Chondrocyte (in vitro differentiated cells): ENCODE measurements at regions not wholly inside any gene's neighbourhood (a gene's known extent, or its start where the extent isn't known, plus 50 kb on each side); places are given as distances from the start of the nearest gene placed in this dataset.
"Not testable (repeated sequence)": the region's sequence is repeated elsewhere in the genome, so short reads cannot be mapped to it uniquely, and the experiment has no call there.

Source experiments
- DNase-seq: peaks from one replicate; pipeline ENCODE4 v3.0.0; 2021; ENCODE audit warnings: mixed read lengths, low spot score
- H3K27ac Mint-ChIP-seq: one replicate; pipeline ENCODE4 v1.8.0; 2021; ENCODE audit warnings: mild to moderate bottlenecking, moderate library complexity, mixed read lengths; ENCODE audit not compliant: unreplicated experiment
- H3K27me3 Mint-ChIP-seq: 2 replicates; pipeline ENCODE4 v1.8.0; 2021; ENCODE audit warnings: low read depth, mixed read lengths
- H3K36me3 Mint-ChIP-seq: 2 replicates; pipeline ENCODE4 v1.8.0; 2021; ENCODE audit warnings: low read depth, mixed read lengths
- H3K4me1 Mint-ChIP-seq: 2 replicates; pipeline ENCODE4 v1.8.0; 2021; ENCODE audit warnings: low read depth, mild to moderate bottlenecking, mixed read lengths
- H3K4me3 Mint-ChIP-seq: one replicate; pipeline ENCODE4 v1.8.0; 2021; ENCODE audit warnings: mild to moderate bottlenecking, moderate library complexity, mixed read lengths; ENCODE audit not compliant: unreplicated experiment
- H3K9me3 Mint-ChIP-seq: 2 replicates; pipeline ENCODE4 v1.8.0; 2021; ENCODE audit warnings: low read depth, mixed read lengths
- TF ChIP-seq, protein P1 (sequence below): fragments of 200-600 bp; sonication (generic); IDR thresholded peaks from 2 replicates; pipeline ENCODE4 v1.5.0; 2021; ENCODE audit warnings: antibody characterized with exemption, mild to moderate bottlenecking, moderate library complexity

- H3K27me3 Mint-ChIP-seq: no peaks in the 10 kb centered on the region
- no peaks in the 10 kb centered on the region for H3K36me3 Mint-ChIP-seq
- peaks cover 52% of the 10 kb centered on the region for H3K4me1 Mint-ChIP-seq
- peak overlapping the region; percentile 7 for H3K4me3 Mint-ChIP-seq
- TF ChIP-seq, protein P1, sequence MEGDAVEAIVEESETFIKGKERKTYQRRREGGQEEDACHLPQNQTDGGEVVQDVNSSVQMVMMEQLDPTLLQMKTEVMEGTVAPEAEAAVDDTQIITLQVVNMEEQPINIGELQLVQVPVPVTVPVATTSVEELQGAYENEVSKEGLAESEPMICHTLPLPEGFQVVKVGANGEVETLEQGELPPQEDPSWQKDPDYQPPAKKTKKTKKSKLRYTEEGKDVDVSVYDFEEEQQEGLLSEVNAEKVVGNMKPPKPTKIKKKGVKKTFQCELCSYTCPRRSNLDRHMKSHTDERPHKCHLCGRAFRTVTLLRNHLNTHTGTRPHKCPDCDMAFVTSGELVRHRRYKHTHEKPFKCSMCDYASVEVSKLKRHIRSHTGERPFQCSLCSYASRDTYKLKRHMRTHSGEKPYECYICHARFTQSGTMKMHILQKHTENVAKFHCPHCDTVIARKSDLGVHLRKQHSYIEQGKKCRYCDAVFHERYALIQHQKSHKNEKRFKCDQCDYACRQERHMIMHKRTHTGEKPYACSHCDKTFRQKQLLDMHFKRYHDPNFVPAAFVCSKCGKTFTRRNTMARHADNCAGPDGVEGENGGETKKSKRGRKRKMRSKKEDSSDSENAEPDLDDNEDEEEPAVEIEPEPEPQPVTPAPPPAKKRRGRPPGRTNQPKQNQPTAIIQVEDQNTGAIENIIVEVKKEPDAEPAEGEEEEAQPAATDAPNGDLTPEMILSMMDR: no peak
- no peaks in the 10 kb centered on the region for H3K9me3 Mint-ChIP-seq
- peak overlapping the region; percentile 62 for H3K27ac Mint-ChIP-seq
- no peak for DNase-seq
Measured at GRCh38 chr5:90096415-90097081, 313.0 kb downstream of the CETN3 start.

- peaks cover 2% of the 10 kb centered on the region for H3K9me3 Mint-ChIP-seq
- no peaks in the 10 kb centered on the region for H3K27me3 Mint-ChIP-seq
- peak overlapping the region; percentile 17 for H3K27ac Mint-ChIP-seq
- TF ChIP-seq, protein P1: no peak
- no peak for DNase-seq
- H3K4me1 Mint-ChIP-seq: peaks cover 52% of the 10 kb centered on the region
- no peak overlapping the region for H3K4me3 Mint-ChIP-seq
- H3K36me3 Mint-ChIP-seq: no peaks in the 10 kb centered on the region
Measured at GRCh38 chr5:90095292-90096060, 314.1 kb downstream of the CETN3 start.

DNA sequence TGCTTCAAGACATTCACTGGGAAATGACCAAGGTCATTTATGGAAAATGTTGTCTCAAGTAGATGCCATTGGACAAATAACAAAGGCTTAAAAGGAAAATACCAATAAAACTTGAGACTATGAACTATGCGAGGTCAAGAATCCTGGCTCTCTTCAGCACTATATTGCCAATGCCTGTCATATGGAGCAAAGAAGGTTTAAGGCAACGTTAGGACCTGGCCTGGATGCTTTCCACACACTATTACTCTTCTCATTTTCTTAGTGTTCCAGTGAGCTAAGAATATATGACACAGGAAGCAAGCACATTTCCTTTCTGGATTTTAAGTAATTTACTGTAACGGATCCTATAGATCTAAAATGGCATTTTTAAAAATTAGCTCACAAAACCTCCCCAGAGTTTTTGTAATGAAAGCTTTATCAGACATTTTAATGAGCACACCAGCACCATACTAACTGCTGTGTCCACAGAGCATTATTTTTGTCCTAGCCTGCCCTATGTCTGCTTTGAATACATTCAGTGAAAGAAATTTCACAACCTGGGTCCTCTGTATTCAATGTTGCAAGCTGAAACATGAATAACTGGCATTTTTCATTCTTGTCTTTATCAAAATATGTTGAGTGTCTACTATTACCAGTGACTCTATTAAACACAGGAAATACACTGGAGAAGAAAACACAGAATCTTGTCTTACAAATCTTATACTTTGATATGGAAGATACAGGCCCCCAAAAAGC, 315.6 kb downstream of the CETN3 start:
- Mint-ChIP-seq H3K36me3 (peaks cover 7% of the 10 kb centered on the region), H3K27me3 (no peaks in the 10 kb centered on the region), H3K4me3 (no peak overlapping the region), H3K27ac (peak overlapping the region; percentile 74), H3K9me3 (peaks cover 17% of the 10 kb centered on the region), H3K4me1 (peaks cover 48% of the 10 kb centered on the region)
- TF ChIP-seq, protein P1: no peak
- DNase-seq: no peak

DNA sequence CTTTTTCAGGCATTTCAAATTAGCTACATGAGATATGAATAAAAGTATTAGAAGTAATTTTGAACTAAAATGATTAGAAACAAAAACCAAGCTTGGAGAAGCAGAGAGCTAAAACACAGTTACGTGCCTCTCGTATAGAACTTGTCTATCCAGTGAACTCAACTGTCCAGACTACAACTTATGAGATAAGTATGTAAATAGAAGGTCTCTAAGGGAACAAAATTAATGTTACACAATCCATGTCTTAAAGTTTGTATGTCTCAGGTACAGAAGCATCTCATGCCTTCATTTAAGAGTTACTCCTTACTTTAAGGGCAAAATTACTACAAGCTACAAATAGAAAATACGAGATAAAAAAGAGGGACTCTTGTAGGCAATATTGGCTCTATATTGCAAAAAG, 316.8 kb downstream of the CETN3 start:
- no peak for DNase-seq
- peaks cover 14% of the 10 kb centered on the region for H3K36me3 Mint-ChIP-seq
- no peaks in the 10 kb centered on the region for H3K27me3 Mint-ChIP-seq
- no peak overlapping the region for H3K4me3 Mint-ChIP-seq
- peak overlapping the region; percentile 71 for H3K27ac Mint-ChIP-seq
- TF ChIP-seq, protein P1: no peak
- H3K9me3 Mint-ChIP-seq: peaks cover 29% of the 10 kb centered on the region
- H3K4me1 Mint-ChIP-seq: peaks cover 46% of the 10 kb centered on the region

- H3K27ac Mint-ChIP-seq: peak overlapping the region; percentile 87
- TF ChIP-seq, protein P1: no peak
- no peak overlapping the region for H3K4me3 Mint-ChIP-seq
- peaks cover 52% of the 10 kb centered on the region for H3K9me3 Mint-ChIP-seq
- peaks cover 22% of the 10 kb centered on the region for H3K36me3 Mint-ChIP-seq
- peaks cover 19% of the 10 kb centered on the region for H3K4me1 Mint-ChIP-seq
- no peaks in the 10 kb centered on the region for H3K27me3 Mint-ChIP-seq
- no peak for DNase-seq
Measured at GRCh38 chr5:90084342-90084741, 325.2 kb downstream of the CETN3 start.

DNA sequence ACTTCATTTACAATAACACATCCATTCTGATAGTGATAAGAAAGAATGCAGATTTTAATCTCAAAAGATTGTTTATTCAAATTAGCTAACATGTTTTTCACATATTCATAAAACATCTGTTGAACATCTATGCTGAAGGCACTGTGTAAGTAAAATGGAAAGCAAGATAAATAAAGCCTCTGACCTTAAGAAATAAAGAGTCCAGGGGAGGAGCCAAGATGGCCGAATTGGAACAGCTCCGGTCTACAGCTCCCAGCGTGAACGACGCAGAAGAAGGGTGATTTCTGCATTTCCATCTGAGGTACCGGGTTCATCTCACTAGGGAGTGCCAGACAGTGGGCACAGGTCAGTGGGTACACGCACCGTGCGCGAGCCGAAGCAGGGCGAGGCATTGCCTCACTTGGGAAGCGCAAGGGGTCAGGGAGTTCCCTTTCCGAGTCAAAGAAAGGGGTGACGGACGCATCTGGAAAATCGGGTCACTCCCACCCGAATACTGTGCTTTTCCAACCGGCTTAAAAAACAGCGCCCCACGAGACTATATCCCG, 336.5 kb downstream of the CETN3 start:
- peak overlapping the region; percentile 27 for H3K4me3 Mint-ChIP-seq
- not testable (repeated sequence) for DNase-seq, H3K9me3 Mint-ChIP-seq, H3K27me3 Mint-ChIP-seq, H3K36me3 Mint-ChIP-seq, H3K4me1 Mint-ChIP-seq, H3K27ac Mint-ChIP-seq
